Embryonic facial prominence (tissue), 1 donor: ENCODE measurements at regions not wholly inside any gene's neighbourhood (a gene's known extent, or its start where the extent isn't known, plus 50 kb on each side); places are given as distances from the start of the nearest gene placed in this dataset.
"Not testable (repeated sequence)": the region's sequence is repeated elsewhere in the genome, so short reads cannot be mapped to it uniquely, and the experiment has no call there.

Experiments used
- DNase-seq: peaks from one replicate; pipeline ENCODE4 v3.0.0-alpha.2; 2016; ENCODE audit errors: extremely low spot score

DNA sequence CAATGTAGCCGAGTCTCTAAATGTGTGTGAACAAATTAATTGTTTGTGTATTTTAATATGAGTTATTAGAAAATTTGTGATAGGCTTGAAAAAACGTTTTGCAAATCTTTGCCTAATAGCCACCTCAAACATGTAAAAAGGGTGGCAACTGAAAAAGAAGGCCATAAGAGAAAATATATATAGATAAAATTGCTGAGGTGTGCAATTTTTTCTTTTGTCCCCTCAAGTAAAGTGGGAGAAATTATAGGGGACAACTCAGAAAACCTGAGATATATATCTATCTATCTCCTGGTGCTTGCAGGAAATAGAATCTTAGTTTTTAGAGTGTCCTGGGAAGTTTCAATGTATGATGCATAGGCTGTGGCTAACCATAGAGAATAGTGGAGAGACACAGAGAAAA, 201.4 kb upstream of the LRP1B start:
- no peak for DNase-seq

GRCh38 chr2:142330458-142330857, 199.6 kb upstream of the LRP1B start:
- no peak for DNase-seq

DNA sequence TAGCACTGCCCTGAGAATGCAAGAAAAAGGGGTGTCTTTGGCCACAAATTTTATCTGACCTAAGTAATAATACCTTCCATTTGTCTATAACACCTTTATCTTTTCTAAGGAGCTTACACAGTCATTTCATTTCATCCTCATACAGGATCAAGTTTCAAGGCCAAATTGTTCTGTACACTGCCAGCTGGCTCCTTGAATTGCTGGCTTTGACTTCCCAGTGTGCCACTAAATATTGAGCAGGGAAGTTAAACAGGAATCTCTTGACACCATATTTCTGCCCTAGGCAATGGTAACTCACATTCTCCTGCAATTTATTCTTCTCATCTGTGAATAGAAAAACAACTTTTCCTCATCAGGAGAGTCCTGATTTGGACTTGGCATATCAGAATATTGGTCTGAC, 195.1 kb upstream of the LRP1B start:
- DNase-seq, result no peak

DNA sequence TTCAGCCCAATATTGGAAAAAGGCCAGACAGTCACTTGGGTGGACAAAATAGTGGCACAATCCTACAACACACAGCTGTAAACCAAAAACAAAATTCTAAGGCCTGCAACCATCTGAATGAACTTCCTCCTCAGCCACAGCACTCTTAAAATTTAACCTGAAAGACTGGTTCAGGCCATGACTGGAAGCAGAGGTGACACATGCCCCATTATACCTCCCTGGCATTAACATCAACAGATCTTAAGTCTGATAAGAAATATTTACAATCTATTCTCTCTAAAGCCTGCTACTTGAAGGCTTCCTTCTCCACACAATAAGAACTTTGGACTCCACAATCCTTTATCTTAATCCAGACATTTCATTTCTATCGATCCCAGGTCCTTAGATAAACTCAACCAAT, 192.4 kb upstream of the LRP1B start:
- DNase-seq, result no peak

DNA sequence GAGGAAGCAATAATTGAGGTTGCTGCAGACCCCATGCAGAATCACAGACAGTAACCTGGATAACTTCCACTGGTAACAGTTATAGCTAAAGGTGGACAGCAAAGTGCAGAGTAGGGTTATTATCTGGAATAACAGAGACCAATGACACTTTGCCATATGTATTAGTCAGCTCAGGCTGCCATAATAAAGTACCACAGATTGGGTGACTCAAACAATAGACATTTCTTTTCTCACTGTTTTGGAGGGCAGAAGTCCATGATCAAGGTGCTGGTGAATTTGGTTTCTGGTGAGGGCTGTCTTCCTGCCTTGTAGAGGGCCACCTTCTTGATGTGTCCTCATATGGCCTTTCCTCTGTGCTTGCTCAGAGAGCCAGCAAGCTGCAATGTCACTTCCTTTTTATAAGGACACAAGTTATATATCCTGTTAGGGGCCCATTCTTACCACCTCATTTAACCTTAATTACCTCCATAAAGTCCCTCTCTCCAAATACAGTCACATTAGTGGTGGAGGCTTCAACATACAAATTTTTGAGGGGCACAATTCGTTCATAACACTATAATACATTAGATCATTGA, 191.0 kb upstream of the LRP1B start:
- DNase-seq, result no peak

GRCh38 chr2:142320067-142320466, 189.3 kb upstream of the LRP1B start:
- DNase-seq, result no peak

DNA sequence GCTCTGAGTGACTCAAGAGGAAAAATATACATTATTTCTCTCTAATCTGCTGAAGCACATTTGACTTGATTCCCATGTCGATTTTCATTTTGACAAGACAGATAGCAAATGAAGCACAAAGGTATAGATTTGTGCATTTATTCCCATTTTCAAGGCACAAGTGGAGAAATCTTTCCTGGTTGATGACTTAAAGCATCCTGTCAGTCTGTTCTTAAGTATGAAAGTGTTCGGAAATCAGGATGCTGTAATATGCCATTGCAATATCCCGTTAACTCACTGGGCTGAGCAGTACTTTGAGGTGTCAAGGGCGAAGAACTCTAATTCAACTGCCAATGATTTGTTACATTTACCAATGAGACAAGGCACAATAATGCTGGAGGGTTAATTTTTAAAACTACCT, 185.2 kb upstream of the LRP1B start:
- DNase-seq, result no peak

DNA sequence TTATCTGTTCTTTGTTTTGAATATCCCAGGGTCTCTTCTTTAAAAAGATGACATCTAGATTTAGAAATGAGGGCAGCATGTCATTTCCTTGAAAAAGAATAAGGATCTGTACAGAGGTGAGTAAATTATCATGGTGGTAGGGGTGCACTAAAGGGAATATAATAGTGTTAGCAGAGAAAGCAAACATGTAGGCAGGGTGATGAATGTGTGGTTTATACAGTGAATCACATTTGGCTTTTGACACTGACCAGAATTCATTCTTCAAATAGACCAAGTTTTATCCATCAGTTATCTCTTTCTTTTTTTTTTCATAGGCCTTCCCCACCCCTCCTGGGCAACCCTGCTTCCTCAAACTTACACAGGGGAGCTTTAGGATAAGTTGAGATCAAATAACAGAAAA, 184.5 kb upstream of the LRP1B start:
- no peak for DNase-seq

GRCh38 chr2:142314164-142314563, 183.3 kb upstream of the LRP1B start:
- no peak for DNase-seq

- no peak for DNase-seq
Measured at GRCh38 chr2:142310530-142310929, 179.7 kb upstream of the LRP1B start.

DNA sequence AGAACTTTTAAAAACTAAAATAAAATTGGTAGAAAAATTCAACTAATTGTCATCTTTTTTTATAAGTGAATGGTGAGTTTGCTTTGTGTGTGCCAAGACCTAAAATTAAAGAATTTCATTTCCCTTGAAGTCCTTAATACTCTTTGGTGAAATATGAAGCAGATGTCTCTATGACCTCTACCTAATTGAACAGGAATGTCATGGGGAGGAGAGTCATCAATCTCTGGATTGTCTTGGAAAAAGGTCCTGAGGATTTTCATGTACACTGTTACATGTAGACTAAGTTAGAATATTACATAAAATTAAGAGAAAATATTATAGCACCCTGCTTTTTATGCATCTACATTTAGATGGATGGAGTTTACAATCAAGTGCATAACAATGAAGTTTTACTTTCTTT, 177.9 kb upstream of the LRP1B start:
- no peak for DNase-seq

- DNase-seq, result no peak
Measured at GRCh38 chr2:142307616-142308115, 176.8 kb upstream of the LRP1B start.

DNA sequence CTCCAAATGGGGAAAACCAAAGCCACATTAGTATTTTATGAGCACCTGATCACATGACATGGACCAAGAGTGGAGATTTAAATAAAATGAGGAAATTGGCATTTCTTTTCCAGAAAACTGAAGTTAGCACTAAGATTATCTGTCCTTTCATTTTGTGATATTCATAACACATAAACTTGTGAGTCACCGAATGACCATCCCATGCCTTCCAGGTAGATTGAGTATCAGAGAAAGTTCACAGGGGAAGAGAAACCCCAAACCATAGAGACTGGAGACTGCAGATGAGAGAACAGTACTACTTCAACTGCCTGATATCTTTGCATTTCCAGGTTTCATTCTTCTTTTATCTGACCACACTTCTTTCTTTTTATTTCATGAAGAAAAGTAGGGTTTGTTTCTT, 176.3 kb upstream of the LRP1B start:
- no peak for DNase-seq

DNA sequence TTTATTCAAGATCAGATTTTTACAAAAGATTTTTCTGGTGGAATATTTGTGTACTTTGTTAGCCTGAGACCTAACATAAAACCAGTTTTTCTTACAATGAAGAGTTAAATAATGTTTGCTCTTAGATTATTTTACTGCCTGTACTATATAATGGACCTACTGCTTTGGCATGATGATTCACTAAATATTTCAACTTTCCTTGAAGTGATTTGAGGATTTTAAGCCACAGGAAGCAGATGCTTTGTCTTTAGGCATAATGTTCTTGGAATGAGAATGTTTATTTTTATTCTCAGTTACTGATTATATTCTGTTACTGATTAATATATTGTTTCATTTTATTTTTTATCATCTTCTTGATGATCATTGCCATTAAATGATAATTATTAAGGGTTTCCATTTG, 175.3 kb upstream of the LRP1B start:
- no peak for DNase-seq

- DNase-seq, result no peak
Measured at GRCh38 chr2:142300517-142300916, 169.7 kb upstream of the LRP1B start.

GRCh38 chr2:142299021-142299420, 168.2 kb upstream of the LRP1B start:
- DNase-seq, result no peak

DNA sequence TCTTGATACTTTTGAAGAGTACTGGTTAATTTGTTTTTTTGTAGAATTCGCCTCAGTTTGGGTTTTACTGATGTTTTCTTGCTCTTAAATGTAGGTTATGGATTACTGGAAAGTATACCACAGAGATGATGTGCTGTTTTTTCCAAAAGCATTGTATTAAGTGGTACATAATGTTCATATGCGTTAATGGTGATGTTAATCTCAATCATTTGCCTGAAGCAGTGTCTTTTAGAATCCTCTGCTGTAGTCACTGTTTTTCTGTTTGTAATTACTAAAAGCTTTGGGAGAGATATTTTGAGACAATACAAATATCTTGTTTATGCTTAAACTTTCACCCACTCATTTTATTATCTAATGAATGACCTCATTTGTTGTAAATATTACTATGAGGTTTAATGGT, 163.4 kb upstream of the LRP1B start:
- DNase-seq, result no peak

GRCh38 chr2:142291969-142292368, 161.2 kb upstream of the LRP1B start:
- DNase-seq, result no peak

GRCh38 chr2:142290931-142291330, 160.1 kb upstream of the LRP1B start:
- DNase-seq, result no peak

- DNase-seq, result no peak
Measured at GRCh38 chr2:142286618-142287017, 155.8 kb upstream of the LRP1B start.

GRCh38 chr2:142285480-142285879, 154.7 kb upstream of the LRP1B start:
- no peak for DNase-seq

DNA sequence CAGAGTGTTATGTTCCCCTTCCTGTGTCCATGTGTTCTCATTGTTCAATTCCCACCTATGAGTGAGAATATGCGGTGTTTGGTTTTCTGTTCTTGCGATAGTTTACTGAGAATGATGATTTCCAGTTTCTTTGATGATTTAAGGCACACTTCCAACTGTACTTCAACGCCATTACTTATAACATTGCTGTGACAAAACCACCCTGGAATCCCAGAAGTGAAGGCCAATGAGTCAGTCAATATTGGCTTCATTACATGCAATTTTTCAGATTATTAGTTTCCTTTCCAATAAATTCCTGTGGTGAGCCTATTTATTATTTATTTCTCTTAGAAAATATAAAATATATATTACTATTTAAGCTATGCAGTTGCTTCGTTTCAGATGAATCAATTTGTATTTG, 153.5 kb upstream of the LRP1B start:
- DNase-seq, result not testable (repeated sequence)

- no peak for DNase-seq
Measured at GRCh38 chr2:142280831-142281230, 150.0 kb upstream of the LRP1B start.

DNA sequence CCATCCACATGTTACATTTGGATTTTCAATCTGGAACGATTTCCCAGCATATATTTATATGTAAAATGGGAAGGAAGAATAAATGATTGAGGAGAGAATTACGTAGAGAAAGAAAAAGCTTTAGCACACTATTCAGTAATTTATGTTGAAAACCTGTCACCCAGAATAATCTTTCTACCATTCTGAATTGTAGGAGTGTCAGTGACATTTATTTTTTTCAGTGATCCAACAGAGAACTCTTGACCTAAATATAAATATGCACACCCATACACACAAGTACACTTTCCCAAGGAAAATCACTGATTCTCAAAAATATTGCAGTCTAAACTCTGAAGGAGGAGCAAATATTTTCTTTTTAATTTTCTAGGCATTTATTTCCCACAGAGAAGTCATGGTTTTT, 140.2 kb upstream of the LRP1B start:
- no peak for DNase-seq
